GM23248 (cell line): ENCODE measurements at regions not wholly inside any gene's neighbourhood (a gene's known extent, or its start where the extent isn't known, plus 50 kb on each side); places are given as distances from the start of the nearest gene placed in this dataset.

Experiments
- EZH2 ChIP-seq: fragments of 200-600 bp; sonication (generic); IDR thresholded peaks from 2 replicates; pipeline ENCODE4 v1.6.1; 2018; ENCODE audit warnings: antibody characterized with exemption, mild to moderate bottlenecking; ENCODE audit not compliant: insufficient read depth, poor library complexity, severe bottlenecking
- EZH2phosphoT487 ChIP-seq: fragments of 200-600 bp; sonication (generic); IDR thresholded peaks from 2 replicates; pipeline ENCODE4 v1.6.1; 2018; ENCODE audit warnings: antibody characterized with exemption, moderate library complexity, mild to moderate bottlenecking, low read depth; ENCODE audit not compliant: insufficient read depth

GRCh38 chr10:31602541-31603234 is 283.7 kb downstream of the ZEB1 start:
- TF ChIP-seq EZH2 (no peak), EZH2phosphoT487 (no peak)
